Progenitor cell of endocrine pancreas (in vitro differentiated cells): ENCODE measurements at regions not wholly inside any gene's neighbourhood (a gene's known extent, or its start where the extent isn't known, plus 50 kb on each side); places are given as distances from the start of the nearest gene placed in this dataset.

Source experiments
- DNase-seq: peaks from one replicate; pipeline ENCODE4 v3.0.0; 2021; ENCODE audit warnings: low spot score; ENCODE audit not compliant: unreplicated experiment
- H3K27ac Mint-ChIP-seq: 2 replicates; pipeline ENCODE4 v1.8.0; 2021; ENCODE audit warnings: mild to moderate bottlenecking, moderate library complexity, mixed read lengths
- H3K27me3 Mint-ChIP-seq: 2 replicates; pipeline ENCODE4 v1.8.0; 2021; ENCODE audit warnings: mixed read lengths
- H3K36me3 Mint-ChIP-seq: 2 replicates; pipeline ENCODE4 v1.8.0; 2022; ENCODE audit warnings: mixed read lengths; ENCODE audit not compliant: insufficient read depth
- H3K4me1 Mint-ChIP-seq: 2 replicates; pipeline ENCODE4 v1.8.0; 2021; ENCODE audit warnings: low read depth, mixed read lengths
- H3K4me3 Mint-ChIP-seq: 2 replicates; pipeline ENCODE4 v1.8.0; 2021; ENCODE audit warnings: low read depth, mild to moderate bottlenecking, moderate library complexity, mixed read lengths
- H3K9me3 Mint-ChIP-seq: 2 replicates; pipeline ENCODE4 v1.8.0; 2021; ENCODE audit warnings: low read depth, mixed read lengths
- TF ChIP-seq, protein P1 (sequence below): fragments of 200-600 bp; sonication (generic); IDR thresholded peaks from one replicate; pipeline ENCODE4 v1.5.0; 2021; ENCODE audit warnings: antibody characterized with exemption, mild to moderate bottlenecking; ENCODE audit not compliant: unreplicated experiment

DNA sequence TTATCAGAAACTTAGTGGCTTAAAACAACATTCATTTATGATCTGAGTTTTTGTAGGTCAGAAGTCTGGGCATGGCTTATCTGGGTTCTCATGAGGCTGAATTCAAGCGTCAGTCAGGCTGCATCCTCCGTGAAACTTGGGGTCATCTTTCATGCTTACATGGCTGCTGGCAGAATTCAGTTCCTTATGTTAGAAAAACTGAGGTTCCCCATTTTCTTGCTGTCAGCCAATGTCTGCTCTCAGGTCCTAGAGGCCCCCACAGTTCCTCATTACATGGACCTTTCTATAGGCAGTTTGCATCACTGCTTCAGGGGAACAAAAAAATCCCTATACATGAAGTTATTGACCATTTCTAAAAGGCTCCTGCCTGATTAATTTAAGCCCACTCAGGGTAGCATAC is 83.8 kb upstream of the NMUR2 start:
- no peak overlapping the region for H3K4me3 Mint-ChIP-seq
- H3K27ac Mint-ChIP-seq = no peak overlapping the region
- H3K36me3 Mint-ChIP-seq = no peaks in the 10 kb centered on the region
- TF ChIP-seq, protein P1, sequence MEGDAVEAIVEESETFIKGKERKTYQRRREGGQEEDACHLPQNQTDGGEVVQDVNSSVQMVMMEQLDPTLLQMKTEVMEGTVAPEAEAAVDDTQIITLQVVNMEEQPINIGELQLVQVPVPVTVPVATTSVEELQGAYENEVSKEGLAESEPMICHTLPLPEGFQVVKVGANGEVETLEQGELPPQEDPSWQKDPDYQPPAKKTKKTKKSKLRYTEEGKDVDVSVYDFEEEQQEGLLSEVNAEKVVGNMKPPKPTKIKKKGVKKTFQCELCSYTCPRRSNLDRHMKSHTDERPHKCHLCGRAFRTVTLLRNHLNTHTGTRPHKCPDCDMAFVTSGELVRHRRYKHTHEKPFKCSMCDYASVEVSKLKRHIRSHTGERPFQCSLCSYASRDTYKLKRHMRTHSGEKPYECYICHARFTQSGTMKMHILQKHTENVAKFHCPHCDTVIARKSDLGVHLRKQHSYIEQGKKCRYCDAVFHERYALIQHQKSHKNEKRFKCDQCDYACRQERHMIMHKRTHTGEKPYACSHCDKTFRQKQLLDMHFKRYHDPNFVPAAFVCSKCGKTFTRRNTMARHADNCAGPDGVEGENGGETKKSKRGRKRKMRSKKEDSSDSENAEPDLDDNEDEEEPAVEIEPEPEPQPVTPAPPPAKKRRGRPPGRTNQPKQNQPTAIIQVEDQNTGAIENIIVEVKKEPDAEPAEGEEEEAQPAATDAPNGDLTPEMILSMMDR = no peak
- DNase-seq = no peak
- no peaks in the 10 kb centered on the region for H3K4me1 Mint-ChIP-seq
- H3K27me3 Mint-ChIP-seq = no peaks in the 10 kb centered on the region
- H3K9me3 Mint-ChIP-seq = no peaks in the 10 kb centered on the region

DNA sequence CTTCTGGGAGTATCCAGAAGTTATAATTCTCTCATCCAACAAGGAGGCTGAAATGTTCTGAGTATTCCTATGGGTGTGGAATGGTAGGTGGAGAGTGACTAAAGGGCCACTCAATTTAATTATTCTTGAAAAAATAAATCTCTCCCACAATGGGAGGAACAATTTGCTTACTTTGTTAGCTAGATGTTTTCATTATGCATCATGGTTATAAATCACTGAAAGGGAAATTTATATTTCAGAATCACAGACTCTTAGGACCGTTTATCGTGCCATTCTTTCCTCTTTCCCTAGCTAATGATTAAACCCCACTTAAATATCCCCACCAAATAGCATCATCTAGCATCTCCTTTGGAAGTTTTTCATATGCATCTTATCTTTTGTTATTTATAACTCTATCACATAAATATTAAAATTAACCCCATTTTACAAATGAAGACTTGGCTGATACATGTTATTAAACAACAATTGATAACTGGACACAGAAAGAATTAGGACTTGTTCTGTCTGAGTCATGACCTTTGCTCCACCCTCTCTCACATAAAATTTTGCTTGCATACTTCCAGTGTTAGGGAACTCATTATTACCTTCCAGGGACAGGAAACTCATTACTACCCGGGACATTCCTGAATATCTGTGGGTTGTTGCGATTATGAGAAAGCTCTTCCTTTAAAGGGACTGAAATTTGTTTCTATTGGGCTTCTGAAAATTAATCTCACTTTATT is 94.9 kb upstream of the NMUR2 start:
- Mint-ChIP-seq H3K27me3 (no peaks in the 10 kb centered on the region), H3K36me3 (no peaks in the 10 kb centered on the region), H3K4me1 (no peaks in the 10 kb centered on the region), H3K27ac (no peak overlapping the region), H3K4me3 (no peak overlapping the region), H3K9me3 (peaks cover 6% of the 10 kb centered on the region)
- TF ChIP-seq, protein P1 = no peak
- DNase-seq = no peak

DNA sequence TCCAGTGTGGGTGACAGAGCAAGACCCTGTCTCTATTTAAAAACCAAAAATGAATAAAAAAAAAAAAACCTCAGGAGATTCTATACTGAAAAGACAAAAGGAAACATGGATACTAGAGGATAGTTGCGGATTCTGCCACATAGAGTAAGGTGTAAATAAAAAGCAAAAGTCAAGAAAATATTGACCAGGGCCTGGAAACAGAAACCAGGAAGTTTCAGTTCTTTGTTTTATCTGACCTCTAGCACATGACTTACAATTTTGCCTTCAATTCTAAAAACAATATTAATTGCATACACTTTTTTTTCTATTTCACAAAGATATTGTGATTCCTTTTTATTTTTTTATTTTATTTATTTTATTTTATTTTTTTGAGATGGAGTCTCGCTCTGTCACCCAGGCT is 96.2 kb upstream of the NMUR2 start:
- H3K27ac Mint-ChIP-seq = no peak overlapping the region
- TF ChIP-seq, protein P1 = no peak

DNA sequence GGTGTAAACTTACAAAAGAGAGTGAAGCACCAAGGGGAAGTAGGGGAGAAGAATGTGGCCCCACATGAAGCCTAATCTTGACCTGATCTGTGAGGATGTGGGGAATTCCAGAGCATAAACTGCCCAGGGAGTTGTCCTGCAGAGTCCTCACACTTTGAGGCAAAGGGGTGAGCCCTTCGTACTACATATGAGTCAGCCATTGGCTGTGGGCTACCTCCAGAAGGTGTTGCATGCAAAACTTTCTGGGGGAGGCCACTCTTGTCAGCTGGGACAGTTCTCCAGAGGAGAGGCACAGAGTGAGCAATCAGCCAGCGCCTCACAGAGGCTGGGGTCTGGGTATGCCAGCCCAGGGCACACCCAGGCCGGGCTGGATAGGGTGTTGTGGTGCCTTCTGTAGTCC is 98.1 kb upstream of the NMUR2 start:
- DNase-seq = no peak
- Mint-ChIP-seq H3K9me3 (no peaks in the 10 kb centered on the region), H3K36me3 (no peaks in the 10 kb centered on the region), H3K27me3 (peaks cover 23% of the 10 kb centered on the region), H3K27ac (no peak overlapping the region), H3K4me1 (no peaks in the 10 kb centered on the region), H3K4me3 (no peak overlapping the region)
- TF ChIP-seq, protein P1 = no peak

More for the DNA sequence above, 96.2 kb upstream of the NMUR2 start:
- DNase-seq = no peak
- H3K36me3 Mint-ChIP-seq = no peaks in the 10 kb centered on the region
- H3K9me3 Mint-ChIP-seq = peaks cover 4% of the 10 kb centered on the region
- H3K27me3 Mint-ChIP-seq = peaks cover 8% of the 10 kb centered on the region
- no peaks in the 10 kb centered on the region for H3K4me1 Mint-ChIP-seq
- H3K4me3 Mint-ChIP-seq = no peak overlapping the region

DNA sequence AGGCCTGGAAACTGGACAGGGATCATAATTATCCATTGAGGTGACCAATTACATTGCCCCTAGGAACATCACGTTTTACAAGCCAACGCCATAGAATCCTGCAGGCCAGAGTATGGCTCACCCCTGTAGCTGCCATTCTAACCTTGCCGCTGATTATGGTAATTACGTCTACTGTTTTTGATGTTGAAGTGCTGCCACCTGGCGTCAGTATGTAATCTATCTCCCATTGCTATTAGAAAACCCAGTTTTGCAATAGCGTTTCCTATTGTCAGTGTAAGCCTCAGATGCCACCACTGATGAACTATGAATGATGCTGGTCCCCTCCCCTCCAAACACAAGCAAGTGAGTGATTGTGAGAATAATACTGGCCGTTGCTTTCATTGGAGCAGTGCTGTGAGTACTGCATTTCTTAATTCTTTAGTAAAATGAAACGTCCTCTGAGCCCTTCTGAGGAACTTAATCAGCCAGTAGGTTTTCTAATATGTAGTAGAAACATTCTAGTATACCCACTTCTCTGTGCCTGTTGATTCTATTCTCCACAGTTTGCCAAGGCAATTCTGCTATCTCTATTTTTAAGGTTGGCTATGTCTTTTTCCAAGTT is 100.5 kb upstream of the NMUR2 start:
- peak overlapping the region; percentile 71 for H3K27ac Mint-ChIP-seq
- no peaks in the 10 kb centered on the region for H3K4me1 Mint-ChIP-seq
- TF ChIP-seq, protein P1 = peak; percentile 74
- peak; percentile 34 for DNase-seq
- H3K27me3 Mint-ChIP-seq = peaks cover 23% of the 10 kb centered on the region
- no peak overlapping the region for H3K4me3 Mint-ChIP-seq
- no peaks in the 10 kb centered on the region for H3K36me3 Mint-ChIP-seq
- no peaks in the 10 kb centered on the region for H3K9me3 Mint-ChIP-seq
